DOHH2 (cell line): ENCODE measurements at regions not wholly inside any gene's neighbourhood (a gene's known extent, or its start where the extent isn't known, plus 50 kb on each side); places are given as distances from the start of the nearest gene placed in this dataset.

Source experiments
- H3F3A ChIP-seq: fragments of 200-600 bp; sonication (generic), shearing (Covaris generic); 2 replicates; pipeline ENCODE4 v1.6.0; 2016; ENCODE audit warnings: antibody characterized with exemption, mild to moderate bottlenecking; ENCODE audit not compliant: control insufficient read depth, insufficient read depth
- H3K27ac ChIP-seq: fragments of 200-600 bp; sonication (generic); 2 replicates; pipeline ENCODE4 v1.5.1; 2014; ENCODE audit warnings: low read depth, mild to moderate bottlenecking, low read length, moderate library complexity
- H3K27me3 ChIP-seq: fragments of 200-600 bp; sonication (generic); 2 replicates; pipeline ENCODE4 v1.6.1; 2014; ENCODE audit warnings: mild to moderate bottlenecking, low read length, mixed read lengths; ENCODE audit not compliant: control insufficient read depth
- H3K36me3 ChIP-seq: fragments of 200-600 bp; sonication (generic); 2 replicates; pipeline ENCODE4 v1.6.1; 2014; ENCODE audit warnings: mild to moderate bottlenecking, low read length, moderate library complexity, mixed read lengths; ENCODE audit not compliant: control insufficient read depth
- H3K4me1 ChIP-seq: fragments of 200-600 bp; sonication (generic); 2 replicates; pipeline ENCODE4 v1.6.1; 2014; ENCODE audit warnings: mild to moderate bottlenecking, low read length, mixed read lengths; ENCODE audit not compliant: control insufficient read depth
- H3K4me2 ChIP-seq: fragments of 200-600 bp; sonication (generic); 2 replicates; pipeline ENCODE4 v1.6.0; 2014; ENCODE audit warnings: mild to moderate bottlenecking, low read length, moderate library complexity
- H3K4me3 ChIP-seq: fragments of 200-600 bp; sonication (generic); 2 replicates; pipeline ENCODE4 v1.5.1; 2014; ENCODE audit warnings: mild to moderate bottlenecking, low read length, mixed read lengths
- H3K79me2 ChIP-seq: fragments of 200-600 bp; sonication (generic); 2 replicates; pipeline ENCODE4 v1.6.1; 2014; ENCODE audit warnings: mild to moderate bottlenecking, low read length, mixed read lengths; ENCODE audit not compliant: control insufficient read depth
- H3K9me2 ChIP-seq: fragments of 200-600 bp; sonication (generic); replicated peaks from 2 replicates; pipeline ENCODE4 v1.6.1; 2014; ENCODE audit warnings: mild to moderate bottlenecking, low read length, mixed read lengths; ENCODE audit not compliant: control insufficient read depth
- H3K9me3 ChIP-seq: fragments of 200-600 bp; sonication (generic); 2 replicates; pipeline ENCODE4 v1.6.1; 2014; ENCODE audit warnings: antibody characterized with exemption, low read length, mixed read lengths; ENCODE audit not compliant: control insufficient read depth, insufficient read depth
- H4K20me1 ChIP-seq: fragments of 200-600 bp; sonication (generic); 2 replicates; pipeline ENCODE4 v1.6.0; 2014; ENCODE audit warnings: low read depth, mild to moderate bottlenecking, antibody characterized with exemption, low read length, moderate library complexity; ENCODE audit not compliant: control insufficient read depth, insufficient read depth
- CTCF ChIP-seq: fragments of 200-600 bp; sonication (generic); IDR thresholded peaks from one replicate; pipeline ENCODE4 v1.5.1; 2014; ENCODE audit warnings: antibody characterized with exemption, mild to moderate bottlenecking, low read depth, low read length; ENCODE audit not compliant: poor library complexity, severe bottlenecking
- EZH2phosphoT487 ChIP-seq: fragments of 200-600 bp; sonication (generic); IDR thresholded peaks from 2 replicates; pipeline ENCODE4 v1.6.1; 2017; ENCODE audit warnings: borderline replicate concordance, mild to moderate bottlenecking, antibody characterized with exemption, low read length, moderate library complexity, mixed read lengths

- Histone ChIP-seq H3K4me1 (no peaks in the 10 kb centered on the region), H3F3A (no peaks in the 10 kb centered on the region), H3K79me2 (no peaks in the 10 kb centered on the region), H3K27me3 (no peaks in the 10 kb centered on the region), H3K27ac (no peak overlapping the region), H3K9me2 (no peaks in the 10 kb centered on the region), H3K36me3 (no peaks in the 10 kb centered on the region), H3K4me2 (no peak overlapping the region), H3K4me3 (no peak overlapping the region), H3K9me3 (no peaks in the 10 kb centered on the region), H4K20me1 (no peaks in the 10 kb centered on the region)
- TF ChIP-seq CTCF (no peak), EZH2phosphoT487 (no peak)
These were observed 296.6 kb upstream of the MME start for GRCh38 chr3:154783521-154783931.

- H4K20me1 ChIP-seq, result no peaks in the 10 kb centered on the region
- no peak overlapping the region for H3K27ac ChIP-seq
- no peaks in the 10 kb centered on the region for H3K4me1 ChIP-seq
- no peaks in the 10 kb centered on the region for H3K27me3 ChIP-seq
- H3K9me2 ChIP-seq, result no peaks in the 10 kb centered on the region
- no peak overlapping the region for H3K4me3 ChIP-seq
- no peaks in the 10 kb centered on the region for H3K79me2 ChIP-seq
- no peaks in the 10 kb centered on the region for H3K9me3 ChIP-seq
- H3K36me3 ChIP-seq, result no peaks in the 10 kb centered on the region
- no peak for TF ChIP-seq CTCF
- H3F3A ChIP-seq, result no peaks in the 10 kb centered on the region
- no peak overlapping the region for H3K4me2 ChIP-seq
These were observed 297.1 kb upstream of the MME start for GRCh38 chr3:154783061-154783460.

GRCh38 chr3:154782151-154782550 lies 298.0 kb upstream of the MME start:
- Histone ChIP-seq H3K79me2 (no peaks in the 10 kb centered on the region), H4K20me1 (no peaks in the 10 kb centered on the region), H3F3A (no peaks in the 10 kb centered on the region), H3K9me3 (no peaks in the 10 kb centered on the region), H3K27me3 (no peaks in the 10 kb centered on the region), H3K4me3 (no peak overlapping the region), H3K27ac (no peak overlapping the region), H3K36me3 (no peaks in the 10 kb centered on the region), H3K9me2 (no peaks in the 10 kb centered on the region), H3K4me1 (no peaks in the 10 kb centered on the region), H3K4me2 (no peak overlapping the region)
- TF ChIP-seq EZH2phosphoT487, result no peak
- TF ChIP-seq CTCF, result no peak

- no peaks in the 10 kb centered on the region for H3K9me2 ChIP-seq
- no peaks in the 10 kb centered on the region for H3K4me1 ChIP-seq
- no peak overlapping the region for H3K4me2 ChIP-seq
- H3F3A ChIP-seq, result no peaks in the 10 kb centered on the region
- no peak overlapping the region for H3K4me3 ChIP-seq
- no peaks in the 10 kb centered on the region for H4K20me1 ChIP-seq
- H3K79me2 ChIP-seq, result no peaks in the 10 kb centered on the region
- H3K27me3 ChIP-seq, result no peaks in the 10 kb centered on the region
- TF ChIP-seq EZH2phosphoT487 (no peak), CTCF (no peak)
- H3K36me3 ChIP-seq, result no peaks in the 10 kb centered on the region
- no peak overlapping the region for H3K27ac ChIP-seq
- no peaks in the 10 kb centered on the region for H3K9me3 ChIP-seq
These were observed 298.5 kb upstream of the MME start for GRCh38 chr3:154781595-154781994.
